Dermis microvascular lymphatic vessel endothelial cell (primary cell): ENCODE measurements at regions not wholly inside any gene's neighbourhood (a gene's known extent, or its start where the extent isn't known, plus 50 kb on each side); places are given as distances from the start of the nearest gene placed in this dataset.
"Not testable (repeated sequence)": the region's sequence is repeated elsewhere in the genome, so short reads cannot be mapped to it uniquely, and the experiment has no call there.

Experiments
- DNase-seq, 2 donors: peaks; one replicate each; pipeline versions ENCODE4 v3.0.0 to v3.0.0-alpha.2; 2010; ENCODE audit warnings: low read depth in 2 of 2

DNA sequence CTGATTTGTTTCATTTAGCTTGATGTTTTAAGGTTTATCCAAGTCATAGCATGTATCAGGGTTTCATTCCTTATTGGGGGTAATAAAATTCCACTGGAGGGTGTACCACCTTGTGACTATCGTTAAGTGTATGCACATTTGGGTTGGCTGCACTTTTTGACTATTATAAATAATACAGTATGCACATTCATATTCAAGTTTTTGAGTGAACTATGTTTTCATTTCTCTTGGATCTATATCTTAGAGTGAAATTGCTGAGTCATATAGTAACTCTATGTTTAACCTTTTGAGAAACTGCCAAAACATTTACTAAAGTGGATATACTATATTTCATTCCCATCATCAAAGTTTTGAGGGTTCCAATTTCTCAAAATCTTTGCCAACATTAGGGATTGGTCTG is 952.7 kb downstream of the TDRD15 start:
- no peak for DNase-seq

DNA sequence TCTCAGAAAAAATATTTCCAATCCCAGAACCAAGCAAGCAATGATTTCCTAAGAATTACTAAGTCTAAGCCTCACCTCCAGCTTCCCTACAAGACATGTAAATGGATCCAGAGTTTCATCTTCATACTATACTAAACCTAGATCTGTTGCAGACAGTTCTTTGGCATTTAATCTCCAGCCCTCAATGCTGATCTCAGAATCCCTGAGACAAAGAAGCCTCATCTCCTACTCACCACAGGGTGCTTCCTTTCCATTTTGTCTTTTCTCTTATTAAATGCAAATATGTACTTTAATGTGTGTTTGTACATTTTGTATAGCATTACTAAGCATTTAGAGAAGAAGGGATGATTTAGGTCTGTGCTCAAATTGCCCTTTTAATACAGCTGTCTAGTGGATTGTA is 954.9 kb downstream of the TDRD15 start:
- no peak for DNase-seq

DNA sequence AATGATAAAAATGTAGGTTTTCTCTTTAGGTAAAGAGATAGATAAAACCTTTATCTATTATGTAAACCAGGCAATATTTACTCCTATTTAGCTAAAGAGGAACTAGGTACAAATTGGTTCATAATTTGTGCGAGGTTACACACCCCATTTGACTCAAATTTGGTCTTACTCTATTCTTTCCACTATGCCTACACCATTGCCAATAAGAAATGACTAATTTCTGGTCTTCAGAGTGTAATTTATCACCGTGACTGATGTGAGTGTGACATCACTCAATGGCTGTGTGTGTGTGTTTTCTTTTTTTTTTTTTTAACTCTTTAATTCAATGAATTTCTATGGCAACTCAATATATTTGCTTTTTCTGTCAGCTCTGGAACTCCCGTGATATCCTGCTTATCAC is 955.8 kb downstream of the TDRD15 start:
- no peak for DNase-seq

- DNase-seq: no peak
Observed at GRCh38 chr2:22086726-22087125, 963.0 kb downstream of the TDRD15 start.

GRCh38 chr2:22103617-22104016 is 979.8 kb downstream of the TDRD15 start:
- DNase-seq: not testable (repeated sequence)

DNA sequence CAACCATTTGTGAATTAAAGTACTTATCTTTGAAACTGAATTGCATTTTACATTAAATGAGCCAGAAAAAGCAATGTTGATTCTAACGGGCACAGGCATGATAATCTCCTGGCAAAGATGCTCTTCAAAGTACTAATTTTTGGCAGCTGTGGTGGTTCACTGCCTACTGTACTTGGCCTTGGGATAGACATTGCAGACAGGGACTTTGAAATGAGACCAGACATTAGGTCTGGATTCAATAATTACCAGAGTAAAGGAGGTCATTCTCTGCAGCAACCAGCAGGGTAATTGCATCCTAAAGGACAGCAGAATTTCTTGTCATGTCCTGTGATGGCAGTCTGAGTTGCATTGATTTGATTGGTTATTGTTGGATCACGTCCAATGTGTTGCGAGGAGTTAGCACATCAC is 986.5 kb downstream of the TDRD15 start:
- DNase-seq: no peak

DNA sequence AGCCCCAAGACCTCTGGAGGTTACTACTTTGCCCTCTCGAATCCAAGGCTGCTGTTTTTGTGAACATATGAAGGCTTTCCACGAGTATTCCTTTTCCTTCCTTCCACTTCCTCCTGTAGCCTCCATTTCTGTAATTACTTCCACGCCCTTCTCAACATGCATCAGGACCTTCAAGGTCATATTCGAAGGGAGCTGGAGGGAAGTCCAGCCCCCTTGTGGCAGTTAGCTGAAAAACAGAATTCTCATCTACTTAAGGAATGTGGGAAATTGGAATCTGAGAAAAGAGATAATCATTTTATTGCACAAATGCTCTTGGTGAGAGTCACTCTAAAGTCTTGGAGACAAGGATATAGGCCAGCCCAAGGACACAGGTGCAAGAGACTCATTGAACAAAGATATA is 1000.2 kb downstream of the TDRD15 start:
- no peak for DNase-seq

- DNase-seq: no peak
Observed at GRCh38 chr2:22126106-22126505, 1002.3 kb downstream of the TDRD15 start.

DNA sequence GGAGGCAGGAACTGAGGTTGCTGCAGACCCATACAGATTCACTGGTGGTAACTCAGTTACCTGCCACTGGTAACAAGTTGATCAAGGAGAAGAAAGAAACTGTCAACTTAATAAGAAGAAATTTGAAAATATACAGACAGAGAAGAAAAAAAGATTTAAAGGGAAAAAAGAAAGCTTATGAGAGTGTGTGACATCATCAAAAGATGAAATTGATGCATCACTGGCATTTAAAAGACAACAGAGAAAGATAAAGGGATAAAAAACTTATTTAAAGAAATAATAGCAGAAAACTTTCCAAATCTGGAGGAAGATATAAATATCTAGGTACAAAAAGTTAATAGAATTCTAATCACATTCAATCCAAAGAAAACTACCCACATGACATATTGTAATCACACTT is 1003.2 kb downstream of the TDRD15 start:
- no peak for DNase-seq

DNA sequence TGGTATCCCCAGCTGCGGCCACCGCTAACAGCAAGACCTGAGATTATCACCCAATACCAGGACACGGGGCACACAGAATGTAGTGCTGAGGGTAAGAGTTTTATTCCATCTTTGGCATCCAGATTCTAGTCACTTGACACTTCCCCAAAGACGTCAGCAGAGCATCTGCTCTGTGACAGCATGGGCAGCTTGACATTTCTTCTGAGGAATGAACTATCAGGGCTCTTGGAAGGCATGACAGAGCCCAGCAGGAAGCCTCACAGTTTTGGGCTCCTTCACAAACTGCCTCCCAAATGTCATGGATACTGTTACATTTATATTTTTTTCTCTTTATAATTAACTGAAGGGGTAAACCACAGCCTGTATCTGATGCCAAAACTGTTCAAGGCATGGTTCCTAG is 1010.7 kb downstream of the TDRD15 start:
- DNase-seq: no peak

- DNase-seq: no peak
Observed at GRCh38 chr2:22136446-22136845, 1012.7 kb downstream of the TDRD15 start.

GRCh38 chr2:22143840-22144239 is 1020.1 kb downstream of the TDRD15 start:
- DNase-seq: no peak

- no peak for DNase-seq
Observed at GRCh38 chr2:22153931-22154613, 1030.3 kb downstream of the TDRD15 start.

GRCh38 chr2:22156661-22157060 is 1032.9 kb downstream of the TDRD15 start:
- DNase-seq: not testable (repeated sequence)

DNA sequence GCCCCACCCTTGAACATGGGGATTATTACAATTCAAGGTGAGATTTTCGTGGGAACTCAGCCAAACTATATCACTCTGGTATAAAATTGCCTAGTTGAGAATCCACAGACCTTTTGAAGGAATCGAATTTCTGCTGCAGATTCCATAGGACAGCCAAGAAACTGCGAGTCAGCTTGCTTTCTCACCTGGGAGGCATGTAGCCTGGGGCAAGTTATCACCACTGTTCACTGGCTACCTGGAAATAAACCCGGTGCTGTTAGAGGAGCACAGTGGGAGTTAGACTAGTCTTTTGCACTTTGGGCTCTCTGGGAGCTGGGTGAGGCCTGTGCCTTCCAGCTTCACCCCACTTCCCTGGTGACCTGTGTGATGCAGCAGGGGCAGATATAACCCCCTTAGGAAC is 1043.5 kb downstream of the TDRD15 start:
- DNase-seq: no peak

GRCh38 chr2:22175003-22175402 is 1051.2 kb downstream of the TDRD15 start:
- DNase-seq: no peak

GRCh38 chr2:22185251-22185650 is 1061.5 kb downstream of the TDRD15 start:
- no peak for DNase-seq

GRCh38 chr2:22186261-22186828 is 1062.6 kb downstream of the TDRD15 start:
- not testable (repeated sequence) for DNase-seq

DNA sequence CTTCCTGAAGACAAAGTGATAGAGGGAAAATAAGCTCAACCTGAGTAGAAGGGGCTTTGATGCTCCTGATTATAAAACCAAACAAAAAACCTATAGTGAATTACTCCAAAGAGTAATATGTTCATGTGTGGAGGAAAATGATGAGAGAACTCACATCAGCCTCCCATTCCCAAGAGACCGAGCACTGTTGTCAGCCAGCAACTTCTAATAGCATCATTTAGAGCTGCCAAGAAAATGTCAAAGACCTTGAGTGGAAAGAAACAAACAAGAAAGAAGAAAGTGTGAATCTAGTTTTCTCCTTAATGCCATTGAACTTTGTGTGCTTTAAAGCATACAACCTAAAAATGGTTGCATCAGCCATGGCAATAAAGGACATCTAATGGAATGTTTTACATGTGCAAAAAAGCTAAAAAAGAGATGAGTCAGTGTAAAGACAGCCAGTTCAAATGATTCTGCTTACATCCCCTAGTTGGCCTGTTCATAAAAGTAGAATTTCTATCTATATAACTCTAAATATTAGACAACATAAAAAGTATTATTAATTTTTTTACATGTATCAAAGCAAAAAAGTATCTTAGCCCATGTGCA is 1066.2 kb downstream of the TDRD15 start:
- no peak for DNase-seq

GRCh38 chr2:22194218-22194617 is 1070.5 kb downstream of the TDRD15 start:
- DNase-seq: no peak

- DNase-seq: no peak
Observed at GRCh38 chr2:22196806-22197205, 1073.0 kb downstream of the TDRD15 start.

DNA sequence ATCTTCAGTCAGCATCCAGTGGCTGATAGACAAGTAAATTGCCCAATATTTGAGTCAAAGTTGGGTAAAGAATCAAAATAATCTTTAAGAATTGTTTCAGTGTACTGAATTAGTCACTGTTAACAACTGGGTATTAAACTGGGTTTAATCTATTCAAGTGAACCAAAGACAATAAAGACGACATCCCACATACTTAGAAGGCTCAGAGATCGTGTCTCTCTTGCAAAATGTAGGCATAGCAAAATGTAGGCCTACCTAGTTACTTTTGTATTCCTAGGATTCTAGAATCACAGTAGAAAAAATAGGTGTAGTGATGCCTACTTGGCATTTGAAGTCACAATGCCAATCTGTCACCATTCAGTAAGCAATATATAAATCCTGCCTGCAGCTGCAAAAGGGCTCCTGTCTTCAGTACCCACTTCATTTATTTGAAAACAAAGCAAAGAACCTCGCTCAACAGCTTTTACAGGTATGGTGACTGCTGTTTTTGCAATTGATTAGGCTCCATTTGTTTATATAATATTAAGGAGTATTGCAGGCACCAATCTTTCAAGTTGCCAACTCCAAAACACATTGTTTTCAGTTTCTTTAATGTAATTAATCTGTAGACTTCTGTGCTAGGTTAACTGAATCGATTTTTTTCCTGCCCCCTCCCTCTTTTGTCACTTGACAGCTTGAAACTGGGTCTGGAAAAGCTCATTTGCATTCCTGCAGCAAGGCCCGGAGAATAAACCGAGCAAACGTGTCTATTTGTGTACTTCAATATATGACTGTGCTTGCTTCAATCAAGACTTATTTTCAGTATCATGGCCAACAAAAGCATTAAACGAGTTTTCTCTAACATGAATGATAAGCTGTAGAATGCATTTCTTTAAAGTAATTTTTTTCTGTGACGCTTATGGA is 1074.9 kb downstream of the TDRD15 start:
- no peak for DNase-seq
